CD4-positive, alpha-beta T cell treated with Interleukin-17A for 1 hour (primary cell): ENCODE measurements at regions not wholly inside any gene's neighbourhood (a gene's known extent, or its start where the extent isn't known, plus 50 kb on each side); places are given as distances from the start of the nearest gene placed in this dataset.
A peak's percentile ranks its signal among the peaks of the same experiment; 100 is the strongest.

Experiments used
- DNase-seq: peaks from one replicate; pipeline ENCODE4 v3.0.0-alpha.2; 2020

- DNase-seq = no peak
These were observed 472.3 kb upstream of the CITED2 start for GRCh38 chr6:139846538-139847456.

DNA sequence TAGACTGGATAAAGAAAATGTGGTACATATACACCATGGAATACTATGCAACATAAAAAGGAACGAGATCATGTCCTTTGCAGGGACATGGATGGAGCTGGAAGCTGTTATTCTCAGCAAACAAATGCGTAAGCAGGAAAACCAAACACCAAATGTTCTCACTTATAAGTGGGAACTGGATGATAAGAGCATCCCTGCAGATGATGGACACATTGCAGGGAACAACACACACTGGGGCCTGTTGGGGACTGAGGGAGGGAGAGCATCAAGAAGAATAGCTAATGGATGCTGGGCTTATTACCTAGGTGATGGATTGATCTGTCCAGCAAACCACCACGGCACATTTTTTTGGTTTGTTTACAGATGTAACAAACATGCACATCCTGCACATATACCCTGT is 470.5 kb upstream of the CITED2 start:
- no peak for DNase-seq

DNA sequence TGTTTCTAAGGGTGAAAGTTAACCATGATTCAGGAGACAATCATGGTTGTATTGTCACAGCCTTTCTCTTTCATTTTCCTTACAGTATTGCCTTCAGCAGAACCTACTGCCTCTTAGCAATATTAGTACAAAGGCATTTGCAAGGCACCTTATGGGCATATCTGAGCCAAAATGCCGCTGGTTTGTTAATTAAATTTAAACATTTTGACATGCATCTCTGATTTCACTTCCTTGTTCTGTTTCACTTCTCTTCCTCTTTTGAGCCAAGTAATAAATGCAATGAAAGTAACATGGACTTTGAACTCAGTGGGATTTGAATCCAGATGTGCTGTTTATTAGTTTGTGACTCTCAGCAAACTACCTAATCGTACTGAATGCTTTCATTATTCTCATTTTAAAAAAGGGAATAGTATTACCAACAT is 467.4 kb upstream of the CITED2 start:
- DNase-seq = peak; percentile 4

- peak; percentile 13 for DNase-seq
These were observed 465.2 kb upstream of the CITED2 start for GRCh38 chr6:139839506-139840156.

DNA sequence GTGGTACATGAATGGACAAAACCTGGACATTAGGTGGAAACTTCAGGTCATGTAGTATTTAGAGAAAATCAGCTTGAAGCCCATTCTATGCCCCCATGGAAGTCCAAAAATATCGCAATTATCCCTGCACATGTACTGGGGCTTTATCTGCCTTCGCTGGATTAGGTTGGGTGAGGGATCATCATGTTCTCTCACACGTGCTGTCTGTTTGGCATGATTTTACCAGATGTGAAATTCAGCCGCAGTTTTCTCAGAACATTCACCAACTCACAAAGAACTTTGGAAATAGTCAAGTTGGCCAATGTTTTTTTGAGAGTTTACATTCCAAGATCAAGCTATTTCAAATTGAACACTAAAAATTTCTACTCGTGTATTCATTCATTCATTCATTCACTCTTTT is 459.8 kb upstream of the CITED2 start:
- DNase-seq = no peak

- no peak for DNase-seq
These were observed 459.1 kb upstream of the CITED2 start for GRCh38 chr6:139833592-139833991.

DNA sequence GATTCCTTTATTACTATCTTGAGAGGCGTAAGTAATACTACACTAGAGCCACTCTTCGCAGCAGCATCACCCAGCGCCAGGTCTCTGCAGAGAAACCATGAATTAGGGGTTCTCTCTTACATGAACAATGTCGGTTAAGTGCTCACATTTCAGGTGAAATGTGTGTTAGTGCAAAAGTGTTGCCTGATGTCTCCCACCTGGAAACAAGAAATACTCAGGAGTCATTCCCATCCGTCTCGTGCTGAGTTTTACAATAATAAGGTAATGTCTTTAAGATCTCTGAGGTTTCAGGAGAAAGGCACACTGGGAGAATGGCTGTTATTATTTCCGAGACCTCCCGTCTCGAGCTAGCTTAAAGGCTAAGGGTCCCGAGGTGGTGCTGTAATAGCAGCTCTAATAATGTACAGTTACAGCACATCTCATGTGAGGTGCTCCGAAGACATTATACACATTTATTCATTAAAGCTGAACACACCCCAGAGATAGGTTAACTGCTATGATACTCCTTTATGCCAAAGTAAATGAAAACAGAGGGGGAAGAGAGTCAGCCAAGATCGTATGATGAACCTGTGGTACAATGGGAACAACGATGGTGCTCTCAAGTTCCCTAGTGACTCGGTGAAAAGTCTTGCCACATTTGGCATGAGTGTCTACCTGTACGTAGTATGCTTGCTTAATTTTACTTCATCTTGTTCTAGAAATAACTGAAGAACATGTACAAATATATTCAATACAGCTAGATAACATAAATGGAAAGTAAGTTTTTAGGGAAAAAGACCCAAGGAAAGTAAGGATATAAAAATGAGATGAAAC is 458.3 kb upstream of the CITED2 start:
- DNase-seq = no peak

DNA sequence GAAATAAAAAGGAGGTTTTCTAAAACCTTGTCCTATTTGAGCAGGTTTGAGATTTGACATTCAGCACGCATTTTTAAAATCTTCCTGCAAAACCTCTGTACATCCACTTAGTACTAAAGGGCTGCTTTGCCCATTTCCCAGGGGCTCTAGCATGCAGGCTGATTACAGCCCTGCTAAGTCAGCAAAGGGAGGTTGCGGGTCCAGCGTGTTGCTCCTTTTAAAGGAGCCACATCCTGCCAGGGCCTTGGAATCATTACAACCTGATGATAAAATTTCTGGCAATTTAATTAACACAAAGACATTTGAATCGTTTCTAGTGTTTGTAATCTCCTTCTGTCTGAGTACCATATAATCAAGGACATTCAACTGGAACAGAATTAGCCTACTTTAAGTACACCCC is 455.1 kb upstream of the CITED2 start:
- DNase-seq = no peak

GRCh38 chr6:139828751-139829519 is 454.5 kb upstream of the CITED2 start:
- DNase-seq = no peak

- no peak for DNase-seq
These were observed 451.5 kb upstream of the CITED2 start for GRCh38 chr6:139825935-139826374.

- DNase-seq = no peak
These were observed 450.4 kb upstream of the CITED2 start for GRCh38 chr6:139824864-139825263.

DNA sequence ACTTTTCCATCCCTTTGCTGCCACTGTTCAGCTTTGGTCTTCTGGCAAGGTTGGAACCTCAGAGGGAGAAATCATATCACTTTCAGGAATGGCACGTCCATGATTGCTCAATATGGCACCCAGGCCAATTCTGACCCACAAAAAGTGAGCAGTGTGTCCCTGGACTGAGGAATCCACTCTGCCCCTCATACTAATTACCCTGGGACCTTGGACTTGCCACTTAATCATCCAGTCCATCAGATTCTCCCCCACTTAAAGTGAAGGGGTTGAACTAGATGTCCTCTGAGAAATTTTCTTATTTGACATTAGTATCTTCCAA is 449.3 kb upstream of the CITED2 start:
- DNase-seq = no peak

DNA sequence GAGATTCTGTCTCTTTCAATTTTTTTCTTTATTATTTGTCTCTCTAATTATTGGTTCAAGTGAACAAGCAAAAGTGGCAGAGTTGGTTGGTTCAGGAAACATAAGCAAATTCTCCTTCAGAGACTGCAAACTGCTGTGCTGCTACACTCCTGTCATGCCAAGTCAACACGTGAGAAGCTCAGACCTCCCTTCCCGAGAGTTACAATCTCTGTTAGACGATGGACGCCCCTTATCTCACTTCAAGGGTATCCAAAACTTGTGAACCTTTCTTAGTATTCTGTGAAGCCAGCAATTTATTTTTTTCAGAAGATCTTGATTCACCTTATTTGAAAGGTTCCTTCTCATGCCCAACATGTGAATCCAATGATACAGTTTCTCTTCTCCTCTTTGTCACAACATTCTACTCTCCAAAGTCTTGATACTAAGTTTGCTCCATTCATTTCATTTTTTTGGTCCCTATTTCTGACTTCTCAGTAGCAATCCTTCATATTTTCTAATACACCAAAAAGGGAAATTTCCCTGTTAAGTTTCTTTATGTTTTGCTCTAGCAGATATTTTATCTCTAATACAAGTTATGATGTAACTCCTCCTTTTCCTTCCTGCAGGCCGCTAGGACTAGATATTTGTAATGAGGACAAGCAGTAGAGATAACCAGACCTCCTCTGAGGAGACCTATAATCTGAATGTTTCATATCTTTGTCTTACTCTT is 448.8 kb upstream of the CITED2 start:
- no peak for DNase-seq

- DNase-seq = no peak
These were observed 447.3 kb upstream of the CITED2 start for GRCh38 chr6:139821676-139822223.

DNA sequence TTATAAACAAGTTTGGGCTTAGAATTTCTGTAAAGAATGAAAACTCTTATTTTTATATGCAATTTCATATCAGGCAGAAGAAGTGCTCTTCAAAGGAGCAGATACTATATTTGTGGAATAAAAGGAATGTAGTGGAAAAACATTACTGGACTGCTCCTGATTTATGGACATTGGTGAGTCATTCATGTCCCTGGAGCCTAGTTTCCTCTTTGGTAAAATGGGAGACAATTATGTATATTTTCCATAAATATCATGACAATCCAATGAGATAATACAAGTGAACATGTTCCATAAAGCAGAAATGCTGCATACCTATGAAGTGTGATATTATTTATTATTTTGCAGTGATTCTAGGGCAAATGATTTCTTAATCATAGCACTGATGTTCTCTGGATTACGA is 445.8 kb upstream of the CITED2 start:
- DNase-seq = no peak

- DNase-seq = no peak
These were observed 445.3 kb upstream of the CITED2 start for GRCh38 chr6:139819776-139820175.

- DNase-seq = no peak
These were observed 438.5 kb upstream of the CITED2 start for GRCh38 chr6:139812939-139813338.

GRCh38 chr6:139801571-139802321 is 427.3 kb upstream of the CITED2 start:
- DNase-seq = no peak

DNA sequence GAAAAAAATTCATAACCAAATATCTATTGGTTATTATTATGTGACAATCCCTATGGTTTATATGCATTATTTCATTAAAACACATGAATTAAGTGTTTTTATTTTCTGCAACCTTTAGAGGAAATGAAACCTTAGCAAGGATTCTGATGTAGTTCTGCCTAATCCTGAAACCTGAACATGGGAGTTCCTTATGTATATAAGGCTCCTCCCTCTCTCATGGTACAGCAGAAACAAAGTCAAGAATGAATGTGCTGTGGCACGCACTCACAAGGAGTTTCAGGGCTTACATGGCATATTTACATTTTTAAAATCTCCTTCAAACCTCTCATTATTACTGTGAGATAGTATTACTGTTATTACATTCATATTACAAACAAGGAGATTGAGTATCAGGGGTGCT is 426.4 kb upstream of the CITED2 start:
- DNase-seq = no peak

- no peak for DNase-seq
These were observed 416.1 kb upstream of the CITED2 start for GRCh38 chr6:139790527-139790926.

- no peak for DNase-seq
These were observed 409.8 kb upstream of the CITED2 start for GRCh38 chr6:139784222-139784769.
